B cell (primary cell): ENCODE measurements at regions not wholly inside any gene's neighbourhood (a gene's known extent, or its start where the extent isn't known, plus 50 kb on each side); places are given as distances from the start of the nearest gene placed in this dataset.

ENCODE experiments used
- ATAC-seq: fragments of 200-7000 bp; cut with Tn5 transposase; one replicate; pipeline ENCODE4 v1.10.0; 2021; ENCODE audit warnings: low read depth, mild to moderate bottlenecking, moderate number of reproducible peaks, moderate library complexity
- CTCF ChIA-PET: fragments of 350-600 bp; sonication (Branson Sonifier 250); formaldehyde crosslinking; loops from one replicate; lab custom pipeline; 2021; ENCODE audit warnings: antibody characterized with exemption, inconsistent platforms; lab: Charles Lee
- POLR2A ChIA-PET: fragments of 350-600 bp; sonication (Branson Sonifier 250); formaldehyde crosslinking; loops from one replicate; lab custom pipeline; 2021; ENCODE audit warnings: antibody characterized with exemption; lab: Charles Lee
- DNase-seq: peaks from one replicate; pipeline ENCODE4 v3.0.0; 2013
- H2AFZ ChIP-seq: 2 replicates; pipeline ENCODE4 v1.6.1; 2012; ENCODE audit warnings: mild to moderate bottlenecking, low read depth, low read length; ENCODE audit not compliant: insufficient read depth, poor library complexity, severe bottlenecking
- H3K27ac ChIP-seq, 2 donors: 1 replicate in 1 of 2; 2 replicates in 1 of 2; pipeline ENCODE4 v1.5.1; 2012 to 2013; ENCODE audit warnings: low read length in 2 of 2, mild to moderate bottlenecking in 2 of 2, moderate library complexity in 1 of 2
- H3K27me3 ChIP-seq, 4 experiments: fragments of 200-600 bp in 1 of 4; sonication (generic) in 1 of 4; replicated peaks in 1 of 4; 1 replicate in 2 of 4; 2 replicates in 2 of 4; pipeline versions ENCODE4 v1.6.1 to v1.7.0; 2013 to 2016; ENCODE audit warnings: low read length in 3 of 4, mild to moderate bottlenecking in 2 of 4, mixed read lengths in 1 of 4, moderate library complexity in 1 of 4; ENCODE audit not compliant: insufficient read depth in 4 of 4, control insufficient read depth in 3 of 4; ENCODE audit errors: control extremely low read depth in 1 of 4
- H3K36me3 ChIP-seq, 2 experiments: replicated peaks in 1 of 2; 1 replicate in 1 of 2; 2 replicates in 1 of 2; pipeline versions ENCODE4 v1.6.1 to v1.7.1; 2013; ENCODE audit warnings: low read length in 1 of 2; ENCODE audit not compliant: insufficient read depth in 2 of 2, control insufficient read depth in 1 of 2; ENCODE audit errors: control extremely low read depth in 1 of 2, extremely low read depth in 1 of 2
- H3K4me1 ChIP-seq, 2 donors: fragments of 200-600 bp in 1 of 2; sonication (generic) in 1 of 2; 1 replicate in 1 of 2; 2 replicates in 1 of 2; pipeline versions ENCODE4 v1.5.1 to v1.6.1; 2013 to 2017; ENCODE audit warnings: low read length in 2 of 2; ENCODE audit not compliant: control insufficient read depth in 2 of 2, insufficient read depth in 2 of 2
- H3K4me2 ChIP-seq: replicated peaks from 2 replicates; pipeline ENCODE3; 2012; ENCODE audit warnings: mild to moderate bottlenecking, low read depth, low read length; ENCODE audit not compliant: poor library complexity, severe bottlenecking
- H3K4me3 ChIP-seq, 5 experiments: fragments of 200-600 bp in 1 of 5; sonication (generic) in 1 of 5; 1 replicate in 3 of 5; 2 replicates in 2 of 5; pipeline versions ENCODE4 v1.5.1 to v1.7.0; 2011 to 2016; ENCODE audit warnings: low read length in 4 of 5, mild to moderate bottlenecking in 4 of 5, low read depth in 2 of 5, control low read depth in 1 of 5, moderate library complexity in 1 of 5; ENCODE audit not compliant: insufficient read depth in 1 of 5; ENCODE audit errors: control extremely low read depth in 1 of 5, extremely low read depth in 1 of 5
- H3K79me2 ChIP-seq: fragments of 200-600 bp; sonication (generic); one replicate; pipeline ENCODE4 v1.6.0; 2016; ENCODE audit warnings: low read length; ENCODE audit not compliant: control insufficient read depth, insufficient read depth
- H3K9ac ChIP-seq: fragments of 200-600 bp; sonication (generic); 2 replicates; pipeline ENCODE4 v1.6.1; 2017; ENCODE audit warnings: mild to moderate bottlenecking, low read length, moderate library complexity
- H3K9me3 ChIP-seq, 3 donors: one replicate each; pipeline versions ENCODE4 v1.6.1 to v1.7.1; 2013; ENCODE audit warnings: low read length in 2 of 3; ENCODE audit not compliant: control insufficient read depth in 2 of 3, insufficient read depth in 1 of 3; ENCODE audit errors: control extremely low read depth in 1 of 3
- H4K20me1 ChIP-seq: 2 replicates; pipeline ENCODE4 v1.6.0; 2012; ENCODE audit warnings: mild to moderate bottlenecking, low read length; ENCODE audit not compliant: insufficient read depth, control insufficient read depth, poor library complexity, severe bottlenecking
- H3K27ac Mint-ChIP-seq: one replicate; pipeline ENCODE4 v1.8.0; 2021; ENCODE audit warnings: mixed read lengths
- H3K27me3 Mint-ChIP-seq: one replicate; pipeline ENCODE4 v1.8.0; 2021; ENCODE audit warnings: mixed read lengths
- H3K4me1 Mint-ChIP-seq: one replicate; pipeline ENCODE4 v1.8.0; 2021; ENCODE audit warnings: mixed read lengths
- H3K4me3 Mint-ChIP-seq: one replicate; pipeline ENCODE4 v1.8.0; 2021; ENCODE audit warnings: mixed read lengths
- H3K9me3 Mint-ChIP-seq: one replicate; pipeline ENCODE4 v1.8.0; 2022; ENCODE audit warnings: mixed read lengths; ENCODE audit not compliant: insufficient read depth
- EZH2 ChIP-seq: IDR thresholded peaks from 2 replicates; pipeline ENCODE4 v1.6.1; 2012; ENCODE audit warnings: borderline replicate concordance, low read depth, mild to moderate bottlenecking, moderate library complexity, low read length; ENCODE audit not compliant: insufficient read depth, poor library complexity, severe bottlenecking
- WGBS: methylation state at CpG from one replicate; pipeline ENCODE4 v1.1.5; 2013; ENCODE audit warnings: missing lambda C conversion rate; ENCODE audit not compliant: insufficient coverage; 5-methylcytosine and 5-hydroxymethylcytosine counted together
- intact Hi-C: fragments of 100-400 bp; cut with micrococcal nuclease; formaldehyde crosslinking; loops from one replicate; pipeline ENCODE4 v1.10.0; 2022
- TF ChIP-seq, protein P1 (sequence below): fragments of 200-600 bp; IDR thresholded peaks from one replicate; pipeline ENCODE4 v1.8.0; 2022; ENCODE audit warnings: antibody characterized with exemption, mild to moderate bottlenecking

DNA sequence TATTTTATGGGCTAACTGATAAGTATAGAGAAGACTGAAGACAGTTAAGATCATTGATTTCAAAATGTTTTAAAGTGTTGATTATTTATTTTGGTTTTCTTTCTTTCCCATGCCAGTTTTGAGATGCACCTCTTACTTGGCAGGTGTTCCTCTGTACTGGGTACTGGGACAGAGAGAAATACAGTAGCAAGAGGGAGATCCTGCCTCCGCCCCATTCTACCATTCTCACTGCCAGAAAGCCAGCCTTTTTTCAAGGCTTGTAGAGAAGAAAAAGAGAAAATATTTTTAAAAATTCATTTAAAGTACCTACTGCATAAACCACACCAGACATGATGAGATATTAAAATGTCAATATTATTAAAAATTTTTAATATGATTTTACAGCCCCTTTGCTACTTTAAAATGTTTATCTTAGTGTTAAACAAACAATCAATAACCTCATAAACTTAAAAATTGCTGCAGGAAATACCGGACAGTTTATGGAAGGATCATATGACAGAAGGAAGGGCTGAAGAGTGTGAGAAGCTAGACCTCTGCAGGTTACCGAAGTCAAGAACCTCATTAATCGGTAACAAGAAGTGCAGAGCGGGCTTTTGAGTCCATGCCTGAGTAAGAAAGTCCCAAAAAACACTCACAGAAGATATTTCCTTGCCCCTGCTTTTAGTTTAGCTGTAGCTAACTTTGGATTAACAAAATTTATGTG lies 117.8 kb upstream of the ESR1 start:
- Histone ChIP-seq H3K36me3 (no peaks in the 10 kb centered on the region), H2AFZ (peak overlapping the region; percentile 71), H3K27ac (peak overlapping the region; percentile 65 to 76), H3K79me2 (no peaks in the 10 kb centered on the region), H4K20me1 (no peaks in the 10 kb centered on the region), H3K4me3 (peak overlapping the region in 1 of 5 experiments; percentile 64), H3K4me2 (peak overlapping the region; percentile 72), H3K9me3 (no peaks in the 10 kb centered on the region), H3K27me3 (no peaks in the 10 kb centered on the region), H3K9ac (peak overlapping the region; percentile 65), H3K4me1 (peaks cover 19 to 20% of the 10 kb centered on the region in 2 donors)
- no peaks in the 10 kb centered on the region for H3K9me3 Mint-ChIP-seq
- H3K27me3 Mint-ChIP-seq: no peaks in the 10 kb centered on the region
- no peak for TF ChIP-seq EZH2
- TF ChIP-seq, protein P1, sequence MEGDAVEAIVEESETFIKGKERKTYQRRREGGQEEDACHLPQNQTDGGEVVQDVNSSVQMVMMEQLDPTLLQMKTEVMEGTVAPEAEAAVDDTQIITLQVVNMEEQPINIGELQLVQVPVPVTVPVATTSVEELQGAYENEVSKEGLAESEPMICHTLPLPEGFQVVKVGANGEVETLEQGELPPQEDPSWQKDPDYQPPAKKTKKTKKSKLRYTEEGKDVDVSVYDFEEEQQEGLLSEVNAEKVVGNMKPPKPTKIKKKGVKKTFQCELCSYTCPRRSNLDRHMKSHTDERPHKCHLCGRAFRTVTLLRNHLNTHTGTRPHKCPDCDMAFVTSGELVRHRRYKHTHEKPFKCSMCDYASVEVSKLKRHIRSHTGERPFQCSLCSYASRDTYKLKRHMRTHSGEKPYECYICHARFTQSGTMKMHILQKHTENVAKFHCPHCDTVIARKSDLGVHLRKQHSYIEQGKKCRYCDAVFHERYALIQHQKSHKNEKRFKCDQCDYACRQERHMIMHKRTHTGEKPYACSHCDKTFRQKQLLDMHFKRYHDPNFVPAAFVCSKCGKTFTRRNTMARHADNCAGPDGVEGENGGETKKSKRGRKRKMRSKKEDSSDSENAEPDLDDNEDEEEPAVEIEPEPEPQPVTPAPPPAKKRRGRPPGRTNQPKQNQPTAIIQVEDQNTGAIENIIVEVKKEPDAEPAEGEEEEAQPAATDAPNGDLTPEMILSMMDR: no peak
- 60% methylated on average over 1 of the region's 5 CpGs for WGBS
- CTCF ChIA-PET: interaction anchor here (1.0 to 3.7 kb wide), 15 partner anchors 12 to 649 kb away, joined by 3 to 87 read pairs (median 5); no protein-coding TSS in a partner anchor
- no peak for DNase-seq
- H3K27ac Mint-ChIP-seq: peak overlapping the region; percentile 91
- peak overlapping the region; percentile 75 for H3K4me3 Mint-ChIP-seq
- H3K4me1 Mint-ChIP-seq: peaks cover 23% of the 10 kb centered on the region
- POLR2A ChIA-PET: interaction anchor here (0.6 to 1.4 kb wide), 2 partner anchors 9 to 612 kb away, joined by 4 to 5 read pairs; no protein-coding TSS in a partner anchor
- intact Hi-C loops: loop anchor here (1.0 to 10.0 kb wide), 2 partner anchors 75 to 435 kb away; no protein-coding TSS in a partner anchor
- ATAC-seq: no peak

DNA sequence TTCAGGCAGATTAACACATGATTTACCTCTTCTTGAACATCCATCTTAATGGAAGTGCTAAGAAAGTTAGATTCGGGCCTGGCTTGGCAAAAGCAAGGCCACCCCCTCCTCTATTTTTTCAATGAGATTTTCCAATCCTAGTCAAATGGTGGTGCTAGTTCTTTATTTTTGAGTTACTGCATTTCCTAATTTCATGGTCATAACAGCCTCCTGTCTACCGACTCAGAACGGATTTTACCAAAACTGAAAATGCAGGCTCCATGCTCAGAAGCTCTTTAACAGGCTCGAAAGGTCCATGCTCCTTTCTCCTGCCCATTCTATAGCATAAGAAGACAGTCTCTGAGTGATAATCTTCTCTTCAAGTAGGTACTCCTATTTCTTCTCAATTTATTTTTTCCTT lies 117.2 kb upstream of the ESR1 start:
- peak overlapping the region; percentile 72 for H3K4me2 ChIP-seq
- H3K9ac ChIP-seq: peak overlapping the region; percentile 65
- H3K79me2 ChIP-seq: no peaks in the 10 kb centered on the region
- POLR2A ChIA-PET: interaction anchor here (0.6 to 1.4 kb wide), 2 partner anchors 9 to 611 kb away, joined by 4 to 5 read pairs; no protein-coding TSS in a partner anchor
- ATAC-seq (peak; percentile 37), DNase-seq (peak; percentile 69)
- no peaks in the 10 kb centered on the region for H4K20me1 ChIP-seq
- H3K4me3 Mint-ChIP-seq: peak overlapping the region; percentile 75
- peaks cover 23% of the 10 kb centered on the region for H3K4me1 Mint-ChIP-seq
- H3K4me3 ChIP-seq: peak overlapping the region in 4 of 5 experiments; percentile 15 to 64 (median 41)
- H3K9me3 ChIP-seq: no peaks in the 10 kb centered on the region
- H2AFZ ChIP-seq: peak overlapping the region; percentile 71
- peak overlapping the region; percentile 91 for H3K27ac Mint-ChIP-seq
- peaks cover 19 to 20% of the 10 kb centered on the region in 2 donors for H3K4me1 ChIP-seq
- H3K9me3 Mint-ChIP-seq: no peaks in the 10 kb centered on the region
- peak overlapping the region; percentile 65 to 76 for H3K27ac ChIP-seq
- 0% methylated on average over 2 of the region's 4 CpGs for WGBS
- H3K36me3 ChIP-seq: no peaks in the 10 kb centered on the region
- no peaks in the 10 kb centered on the region for H3K27me3 ChIP-seq
- no peak for TF ChIP-seq EZH2
- intact Hi-C loops: loop anchor here (1.0 to 10.0 kb wide), 2 partner anchors 74 to 434 kb away; no protein-coding TSS in a partner anchor
- CTCF ChIA-PET: interaction anchor here (0.8 to 3.7 kb wide), 18 partner anchors 12 to 666 kb away, joined by 3 to 87 read pairs (median 5); partner anchors contain the start of gene ESR1
- H3K27me3 Mint-ChIP-seq: no peaks in the 10 kb centered on the region
